CD14-positive monocyte (primary cell): ENCODE measurements at regions not wholly inside any gene's neighbourhood (a gene's known extent, or its start where the extent isn't known, plus 50 kb on each side); places are given as distances from the start of the nearest gene placed in this dataset.
A peak's percentile ranks its signal among the peaks of the same experiment; 100 is the strongest.

Experiments used
- DNase-seq, 3 donors: peaks; one replicate each; pipeline ENCODE4 v3.0.0-alpha.2; 2011 to 2022
- H2AFZ ChIP-seq: 2 replicates; pipeline ENCODE4 v1.6.0; 2012; ENCODE audit warnings: mild to moderate bottlenecking, low read depth, low read length, inconsistent platforms; ENCODE audit not compliant: insufficient read depth, poor library complexity, severe bottlenecking
- H3K27ac ChIP-seq, 2 donors: 1 replicate in 1 of 2; 2 replicates in 1 of 2; pipeline ENCODE4 v1.5.1; 2012 to 2013; ENCODE audit warnings: low read length in 2 of 2, control low read depth in 1 of 2, inconsistent platforms in 1 of 2, low read depth in 1 of 2, mild to moderate bottlenecking in 1 of 2
- H3K27me3 ChIP-seq, 2 donors: one replicate each; pipeline versions ENCODE4 v1.6.0 to v1.6.1; 2011 to 2013; ENCODE audit warnings: low read length in 2 of 2; ENCODE audit not compliant: control insufficient read depth in 2 of 2, insufficient read depth in 2 of 2
- H3K36me3 ChIP-seq, 2 donors: replicated peaks in 1 of 2; 1 replicate in 1 of 2; 2 replicates in 1 of 2; pipeline versions ENCODE4 v1.5.1 to v1.6.1; 2012 to 2013; ENCODE audit warnings: low read length in 2 of 2, control low read depth in 1 of 2, inconsistent platforms in 1 of 2, mild to moderate bottlenecking in 1 of 2; ENCODE audit not compliant: insufficient read depth in 2 of 2, control insufficient read depth in 1 of 2
- H3K4me1 ChIP-seq, 2 donors: 1 replicate in 1 of 2; 2 replicates in 1 of 2; pipeline versions ENCODE4 v1.5.1 to v1.6.1; 2012 to 2013; ENCODE audit warnings: low read length in 2 of 2, control low read depth in 1 of 2, inconsistent platforms in 1 of 2, mild to moderate bottlenecking in 1 of 2, moderate library complexity in 1 of 2; ENCODE audit not compliant: insufficient read depth in 2 of 2, control insufficient read depth in 1 of 2
- H3K4me2 ChIP-seq: replicated peaks from 2 replicates; pipeline ENCODE3; 2012; ENCODE audit warnings: low read length, moderate library complexity, mild to moderate bottlenecking; ENCODE audit not compliant: poor library complexity, severe bottlenecking; ENCODE audit errors: extremely low read depth
- H3K4me3 ChIP-seq, 3 experiments: fragments of 200-600 bp in 1 of 3; sonication (generic) in 1 of 3; replicated peaks in 1 of 3; 1 replicate in 2 of 3; 2 replicates in 1 of 3; pipeline ENCODE4 v1.5.1; 2011 to 2013; ENCODE audit warnings: low read length in 3 of 3, mild to moderate bottlenecking in 3 of 3, control low read depth in 2 of 3, low read depth in 2 of 3, inconsistent platforms in 1 of 3, moderate library complexity in 1 of 3
- H3K79me2 ChIP-seq: 2 replicates; pipeline ENCODE4 v1.6.0; 2012; ENCODE audit warnings: mild to moderate bottlenecking, control low read depth, inconsistent platforms, low read length, moderate library complexity; ENCODE audit not compliant: insufficient read depth
- H3K9ac ChIP-seq: 2 replicates; pipeline ENCODE4 v1.6.0; 2017; ENCODE audit warnings: low read length, mild to moderate bottlenecking; ENCODE audit not compliant: insufficient read depth, poor library complexity, severe bottlenecking
- H3K9me3 ChIP-seq, 2 donors: replicated peaks in 1 of 2; 1 replicate in 1 of 2; 2 replicates in 1 of 2; pipeline versions ENCODE4 v1.5.1 to v1.6.1; 2012 to 2013; ENCODE audit warnings: low read length in 2 of 2, control low read depth in 1 of 2; ENCODE audit not compliant: control insufficient read depth in 1 of 2, insufficient read depth in 1 of 2
- H4K20me1 ChIP-seq: 2 replicates; pipeline ENCODE4 v1.6.0; 2012; ENCODE audit warnings: mild to moderate bottlenecking, low read length, control low read depth, moderate library complexity; ENCODE audit not compliant: insufficient read depth
- H3K27ac Mint-ChIP-seq, 7 donors: one replicate each; pipeline ENCODE4 v1.8.0; 2020; ENCODE audit warnings: mild to moderate bottlenecking in 7 of 7, mixed read lengths in 7 of 7, moderate library complexity in 6 of 7, inconsistent platforms in 2 of 7
- H3K27me3 Mint-ChIP-seq, 3 donors: one replicate each; pipeline ENCODE4 v1.8.0; 2021 to 2022; ENCODE audit warnings: low read depth in 3 of 3, mild to moderate bottlenecking in 3 of 3, mixed read lengths in 3 of 3, moderate library complexity in 3 of 3, inconsistent platforms in 1 of 3
- H3K36me3 Mint-ChIP-seq, 2 donors: one replicate each; pipeline ENCODE4 v1.8.0; 2020; ENCODE audit warnings: mixed read lengths in 2 of 2, inconsistent platforms in 1 of 2, mild to moderate bottlenecking in 1 of 2
- H3K4me1 Mint-ChIP-seq: one replicate; pipeline ENCODE4 v1.8.0; 2020; ENCODE audit warnings: mild to moderate bottlenecking, mixed read lengths
- H3K4me3 Mint-ChIP-seq, 2 donors: one replicate each; pipeline ENCODE4 v1.8.0; 2020; ENCODE audit warnings: mild to moderate bottlenecking in 2 of 2, mixed read lengths in 2 of 2, moderate library complexity in 1 of 2
- H3K9me3 Mint-ChIP-seq, 7 donors: one replicate each; pipeline ENCODE4 v1.8.0; 2020 to 2022; ENCODE audit warnings: mixed read lengths in 7 of 7, mild to moderate bottlenecking in 6 of 7, moderate library complexity in 6 of 7, inconsistent platforms in 2 of 7
- CTCF ChIP-seq: fragments of 200-600 bp; IDR thresholded peaks from one replicate; pipeline ENCODE4 v1.8.0; 2022; ENCODE audit warnings: antibody characterized with exemption, mild to moderate bottlenecking
- WGBS: methylation state at CpG from one replicate; pipeline ENCODE4 v1.1.5; 2013; ENCODE audit warnings: missing lambda C conversion rate; ENCODE audit not compliant: insufficient coverage; 5-methylcytosine and 5-hydroxymethylcytosine counted together
- intact Hi-C, 2 donors: fragments of 100-400 bp; cut with micrococcal nuclease; formaldehyde crosslinking; loops; one replicate each; pipeline versions ENCODE4 v1.15.0 to v1.15.1; 2023

GRCh38 chr6:164087211-164087610 is 672.7 kb downstream of the QKI start:
- WGBS = no CpG with 5 or more reads among the region's 2 CpGs
- Mint-ChIP-seq H3K4me1 (peaks cover 5% of the 10 kb centered on the region), H3K27me3 (peaks cover 0 to 3% (median 3%) of the 10 kb centered on the region in 3 donors), H3K9me3 (peaks cover 0 to 9% (median 5%) of the 10 kb centered on the region in 7 donors), H3K27ac (no peak overlapping the region), H3K36me3 (no peaks in the 10 kb centered on the region), H3K4me3 (no peak overlapping the region)
- Histone ChIP-seq H3K4me3 (no peak overlapping the region), H3K4me1 (no peaks in the 10 kb centered on the region), H3K4me2 (no peak overlapping the region), H3K9me3 (no peaks in the 10 kb centered on the region), H3K36me3 (no peaks in the 10 kb centered on the region), H3K9ac (no peak overlapping the region), H3K79me2 (no peaks in the 10 kb centered on the region), H2AFZ (no peak overlapping the region), H3K27me3 (no peaks in the 10 kb centered on the region), H4K20me1 (no peaks in the 10 kb centered on the region), H3K27ac (no peak overlapping the region)
- no peak for DNase-seq
- intact Hi-C loops = no loop called here
- TF ChIP-seq CTCF = no peak

GRCh38 chr6:164086076-164086887 is 671.8 kb downstream of the QKI start:
- H3K4me3 Mint-ChIP-seq = peak overlapping the region; percentile 63 to 72
- Histone ChIP-seq H3K27ac (no peak overlapping the region), H2AFZ (no peak overlapping the region), H3K79me2 (no peaks in the 10 kb centered on the region), H3K9me3 (peaks cover 0 to 3% of the 10 kb centered on the region in 2 donors), H3K4me3 (no peak overlapping the region), H3K36me3 (no peaks in the 10 kb centered on the region), H3K4me1 (no peaks in the 10 kb centered on the region), H3K27me3 (no peaks in the 10 kb centered on the region), H3K9ac (no peak overlapping the region), H3K4me2 (peak overlapping the region; percentile 8), H4K20me1 (no peaks in the 10 kb centered on the region)
- TF ChIP-seq CTCF = no peak
- H3K27me3 Mint-ChIP-seq = peaks cover 0 to 3% (median 3%) of the 10 kb centered on the region in 3 donors
- intact Hi-C loops = no loop called here
- no peaks in the 10 kb centered on the region for H3K36me3 Mint-ChIP-seq
- no peak for DNase-seq
- 68% methylated on average over 10 of the region's 25 CpGs for WGBS
- H3K9me3 Mint-ChIP-seq = peaks cover 0 to 9% (median 5%) of the 10 kb centered on the region in 7 donors
- H3K4me1 Mint-ChIP-seq = peaks cover 5% of the 10 kb centered on the region
- peak overlapping the region in 3 of 7 donors; percentile 22 to 75 (median 35) for H3K27ac Mint-ChIP-seq
